ENCODE measurements at regions not wholly inside any gene's neighbourhood (a gene's known extent, or its start where the extent isn't known, plus 50 kb on each side); places are given as distances from the start of the nearest gene placed in this dataset.
"Not testable (repeated sequence)": the region's sequence is repeated elsewhere in the genome, so short reads cannot be mapped to it uniquely, and the experiment has no call there.

GRCh38 chr9:78408388-78408787, 111.5 kb downstream of the PSAT1 start:
- no peak overlapping the region for H3K4me3 ChIP-seq (ENCODE audit: low read depth, low read length)
- no peak for TF ChIP-seq CTCF (IDR thresholded peaks at IDR 0.05; ENCODE audit: low read depth, low read length)

- not testable (repeated sequence) for H3K4me3 ChIP-seq (ENCODE audit: low read depth, low read length)
These were observed 113.1 kb downstream of the PSAT1 start for GRCh38 chr9:78409928-78410510.

- no peak overlapping the region for H3K4me3 ChIP-seq (ENCODE audit: low read depth, low read length)
- TF ChIP-seq CTCF (IDR thresholded peaks at IDR 0.05; ENCODE audit: low read depth, low read length), result no peak
These were observed 125.4 kb downstream of the PSAT1 start for GRCh38 chr9:78422309-78422708.

GRCh38 chr9:78424299-78424698, 127.4 kb downstream of the PSAT1 start:
- no peak for TF ChIP-seq CTCF (IDR thresholded peaks at IDR 0.05; ENCODE audit: low read depth, low read length)
- H3K4me3 ChIP-seq (ENCODE audit: low read depth, low read length), result no peak overlapping the region

- no peak for TF ChIP-seq CTCF (IDR thresholded peaks at IDR 0.05; ENCODE audit: low read depth, low read length)
- no peak overlapping the region for H3K4me3 ChIP-seq (ENCODE audit: low read depth, low read length)
These were observed 131.7 kb downstream of the PSAT1 start for GRCh38 chr9:78428640-78429039.

- H3K4me3 ChIP-seq (ENCODE audit: low read depth, low read length), result no peak overlapping the region
- TF ChIP-seq CTCF (IDR thresholded peaks at IDR 0.05; ENCODE audit: low read depth, low read length), result no peak
These were observed 133.5 kb downstream of the PSAT1 start for GRCh38 chr9:78430387-78430786.

- not testable (repeated sequence) for H3K4me3 ChIP-seq (ENCODE audit: low read depth, low read length)
These were observed 134.1 kb downstream of the PSAT1 start for GRCh38 chr9:78431039-78431438.

- H3K4me3 ChIP-seq (ENCODE audit: low read depth, low read length), result no peak overlapping the region
These were observed 139.9 kb downstream of the PSAT1 start for GRCh38 chr9:78436873-78437272.

More at GRCh38 chr9:78436873-78437272, 139.9 kb downstream of the PSAT1 start:
- TF ChIP-seq CTCF (IDR thresholded peaks at IDR 0.05; ENCODE audit: low read depth, low read length), result no peak
